ENCODE measurements at regions not wholly inside any gene's neighbourhood (a gene's known extent, or its start where the extent isn't known, plus 50 kb on each side); places are given as distances from the start of the nearest gene placed in this dataset.

DNA sequence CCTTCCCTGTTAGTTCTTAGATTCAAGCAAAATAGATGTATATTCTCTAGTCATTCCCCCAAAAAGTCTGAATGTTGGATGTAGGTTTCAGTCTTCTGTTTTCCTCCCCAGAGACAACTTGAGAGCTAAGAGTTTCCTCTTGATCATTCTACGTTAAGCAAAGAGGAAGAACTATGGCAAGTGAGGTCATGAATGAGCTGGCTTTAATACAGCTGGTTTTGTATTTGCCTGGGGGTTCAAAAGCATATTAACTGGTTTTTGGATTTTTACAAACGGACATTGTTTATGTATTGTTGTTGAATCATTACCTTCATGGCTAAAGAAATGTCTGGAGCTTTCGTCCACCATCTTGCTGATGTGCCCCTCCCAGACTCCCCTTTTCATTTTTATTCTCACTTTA is 916.7 kb upstream of the POU3F4 start:
- no peak for TF ChIP-seq POLR2AphosphoS5 (IDR thresholded peaks at IDR 0.05; ENCODE audit: low read depth, low read length)
- TF ChIP-seq TAF1 (IDR thresholded peaks at IDR 0.05; ENCODE audit: borderline replicate concordance, low read depth, low read length) = no peak
